SK-N-MC (cell line): ENCODE measurements at regions not wholly inside any gene's neighbourhood (a gene's known extent, or its start where the extent isn't known, plus 50 kb on each side); places are given as distances from the start of the nearest gene placed in this dataset.
"Not testable (repeated sequence)": the region's sequence is repeated elsewhere in the genome, so short reads cannot be mapped to it uniquely, and the experiment has no call there.

Source experiments
- DNase-seq: peaks from one replicate; pipeline ENCODE4 v3.0.0-alpha.2; 2011; ENCODE audit warnings: low read depth, low spot score
- H3K27ac ChIP-seq: fragments of 200-600 bp; sonication (generic); 2 replicates; pipeline ENCODE4 v1.5.1; 2016; ENCODE audit warnings: mixed run types
- H3K36me3 ChIP-seq: fragments of 200-600 bp; sonication (generic); 2 replicates; pipeline ENCODE4 v1.6.1; 2017; ENCODE audit warnings: antibody characterized with exemption, low read length, mixed read lengths; ENCODE audit not compliant: insufficient read depth
- H3K4me3 ChIP-seq: fragments of 200-600 bp; sonication (generic); 2 replicates; pipeline ENCODE4 v1.5.1; 2016
- H3K9ac ChIP-seq: fragments of 200-600 bp; sonication (generic); 2 replicates; pipeline ENCODE4 v1.8.0; 2017; ENCODE audit warnings: mixed run types, mixed read lengths; ENCODE audit not compliant: insufficient read length
- H3K9me3 ChIP-seq: fragments of 200-600 bp; sonication (generic); 2 replicates; pipeline ENCODE4 v1.6.1; 2017; ENCODE audit warnings: low read depth, mild to moderate bottlenecking, antibody characterized with exemption, low read length, moderate library complexity, mixed read lengths
- EZH2 ChIP-seq: fragments of 200-600 bp; sonication (generic); IDR thresholded peaks from one replicate; pipeline ENCODE4 v1.6.1; 2017; ENCODE audit warnings: antibody characterized with exemption
- FOXP2 ChIP-seq: optimal IDR thresholded peaks from 2 replicates; pipeline ENCODE3; 2011; ENCODE audit warnings: mild to moderate bottlenecking, moderate library complexity; ENCODE audit not compliant: insufficient read depth; ENCODE audit errors: extremely low read length, control extremely low read depth
- POLR2AphosphoS5 ChIP-seq: IDR thresholded peaks from 2 replicates; pipeline ENCODE4 v1.6.1; 2012; ENCODE audit warnings: mild to moderate bottlenecking, low read depth, low read length, borderline replicate concordance

- Histone ChIP-seq H3K27ac (no peak overlapping the region), H3K9me3 (no peaks in the 10 kb centered on the region), H3K9ac (no peak overlapping the region), H3K4me3 (no peak overlapping the region), H3K36me3 (no peaks in the 10 kb centered on the region)
- TF ChIP-seq FOXP2 (no peak), EZH2 (no peak), POLR2AphosphoS5 (no peak)
- DNase-seq, result no peak
Measured at GRCh38 chr18:29855637-29856036, 1186.9 kb downstream of the DSC3 start.

- no peaks in the 10 kb centered on the region for H3K36me3 ChIP-seq
- no peaks in the 10 kb centered on the region for H3K9me3 ChIP-seq
- no peak overlapping the region for H3K9ac ChIP-seq
- no peak overlapping the region for H3K4me3 ChIP-seq
- no peak for DNase-seq
- no peak overlapping the region for H3K27ac ChIP-seq
- TF ChIP-seq POLR2AphosphoS5 (no peak), FOXP2 (no peak), EZH2 (no peak)
Measured at GRCh38 chr18:29853126-29853525, 1189.4 kb downstream of the DSC3 start.

GRCh38 chr18:29849144-29849543 is 1193.4 kb downstream of the DSC3 start:
- Histone ChIP-seq H3K36me3 (no peaks in the 10 kb centered on the region), H3K9ac (no peak overlapping the region), H3K27ac (no peak overlapping the region), H3K4me3 (no peak overlapping the region), H3K9me3 (no peaks in the 10 kb centered on the region)
- TF ChIP-seq FOXP2, result no peak
- no peak for TF ChIP-seq EZH2
- DNase-seq, result no peak

DNA sequence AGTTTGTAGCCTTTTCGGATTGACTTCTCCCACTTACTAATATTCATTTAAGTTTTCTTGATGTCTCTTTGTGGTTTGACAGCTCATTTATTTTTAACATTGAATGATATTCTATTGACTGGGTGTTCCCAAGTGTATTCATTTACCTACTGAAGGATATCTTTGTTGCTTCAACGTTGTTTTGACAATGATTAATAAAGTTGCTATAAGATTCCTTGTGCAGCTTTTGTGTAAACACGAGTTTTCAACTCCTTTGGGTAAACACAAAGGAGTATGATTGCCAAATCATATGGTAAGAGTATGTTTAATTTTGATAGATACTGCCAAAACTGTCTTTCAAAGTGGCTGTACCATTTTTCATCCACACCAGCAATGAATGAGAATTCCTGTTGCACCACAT is 1200.9 kb downstream of the DSC3 start:
- Histone ChIP-seq H3K9ac (no peak overlapping the region), H3K9me3 (no peaks in the 10 kb centered on the region), H3K27ac (no peak overlapping the region), H3K4me3 (no peak overlapping the region), H3K36me3 (no peaks in the 10 kb centered on the region)
- no peak for DNase-seq
- TF ChIP-seq FOXP2, result no peak
- TF ChIP-seq POLR2AphosphoS5, result no peak
- TF ChIP-seq EZH2, result no peak

- DNase-seq, result no peak
- Histone ChIP-seq H3K27ac (no peak overlapping the region), H3K4me3 (no peak overlapping the region), H3K9ac (no peak overlapping the region), H3K36me3 (no peaks in the 10 kb centered on the region), H3K9me3 (no peaks in the 10 kb centered on the region)
- TF ChIP-seq POLR2AphosphoS5, result no peak
- TF ChIP-seq FOXP2, result no peak
- TF ChIP-seq EZH2, result no peak
Measured at GRCh38 chr18:29840089-29840488, 1202.5 kb downstream of the DSC3 start.

- DNase-seq, H3K36me3 ChIP-seq, H3K27ac ChIP-seq, H3K9ac ChIP-seq, H3K4me3 ChIP-seq, H3K9me3 ChIP-seq: not testable (repeated sequence)
Measured at GRCh38 chr18:29838961-29839360, 1203.6 kb downstream of the DSC3 start.

- H3K36me3 ChIP-seq, result no peaks in the 10 kb centered on the region
- TF ChIP-seq FOXP2 (no peak), POLR2AphosphoS5 (no peak), EZH2 (no peak)
- DNase-seq, result no peak
- H3K9ac ChIP-seq, result no peak overlapping the region
- H3K9me3 ChIP-seq, result no peaks in the 10 kb centered on the region
- no peak overlapping the region for H3K27ac ChIP-seq
- H3K4me3 ChIP-seq, result no peak overlapping the region
Measured at GRCh38 chr18:29838556-29838955, 1204.0 kb downstream of the DSC3 start.

DNA sequence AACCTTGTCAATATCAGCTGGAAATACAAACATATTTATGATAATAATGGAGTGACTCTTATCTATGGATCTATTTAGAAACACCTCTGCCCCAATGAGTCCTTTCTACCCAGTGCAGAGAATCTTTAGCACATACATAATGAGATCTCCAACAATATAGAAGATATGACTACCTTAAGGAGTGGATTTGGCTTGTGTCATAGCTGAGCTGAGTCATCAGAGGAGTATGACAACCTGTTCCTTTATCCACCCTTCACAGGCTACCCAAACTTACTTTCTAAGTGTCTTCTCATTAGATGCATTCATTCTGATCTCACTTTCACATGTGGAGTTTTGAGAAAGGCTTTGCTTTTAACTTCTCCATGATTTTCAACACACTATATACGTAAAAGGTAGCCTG is 1218.9 kb downstream of the DSC3 start:
- Histone ChIP-seq H3K4me3 (no peak overlapping the region), H3K36me3 (no peaks in the 10 kb centered on the region), H3K9ac (no peak overlapping the region), H3K27ac (no peak overlapping the region), H3K9me3 (no peaks in the 10 kb centered on the region)
- TF ChIP-seq POLR2AphosphoS5 (no peak), EZH2 (no peak), FOXP2 (no peak)
- DNase-seq, result no peak

DNA sequence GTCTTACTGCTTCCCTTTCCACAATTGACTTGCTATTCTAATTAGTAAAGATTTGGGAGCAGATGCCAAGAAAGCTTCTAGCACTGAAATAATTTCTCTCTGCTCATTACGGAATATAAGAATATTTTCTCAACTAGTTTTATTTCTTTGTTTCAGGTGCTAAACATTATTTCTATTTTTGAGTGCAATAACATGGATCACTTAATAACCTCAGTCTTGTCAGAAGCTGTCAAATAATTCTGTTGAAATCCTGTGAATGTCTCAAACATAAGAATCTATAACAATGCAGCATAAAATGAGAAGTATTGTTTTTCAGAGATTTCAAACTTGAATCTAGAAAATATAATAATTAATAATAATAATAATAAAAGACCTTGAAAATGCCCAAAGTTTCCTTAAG is 1221.0 kb downstream of the DSC3 start:
- no peak for DNase-seq
- H3K36me3 ChIP-seq, result no peaks in the 10 kb centered on the region
- no peaks in the 10 kb centered on the region for H3K9me3 ChIP-seq
- TF ChIP-seq EZH2 (no peak), POLR2AphosphoS5 (no peak), FOXP2 (no peak)
- H3K27ac ChIP-seq, result no peak overlapping the region
- no peak overlapping the region for H3K9ac ChIP-seq
- H3K4me3 ChIP-seq, result no peak overlapping the region

GRCh38 chr18:29811519-29811918 is 1231.0 kb downstream of the DSC3 start:
- DNase-seq, result no peak
- H3K27ac ChIP-seq, result no peak overlapping the region
- TF ChIP-seq POLR2AphosphoS5, result no peak
- no peak for TF ChIP-seq FOXP2
- no peak overlapping the region for H3K4me3 ChIP-seq
- H3K9me3 ChIP-seq, result no peaks in the 10 kb centered on the region
- no peak overlapping the region for H3K9ac ChIP-seq
- H3K36me3 ChIP-seq, result no peaks in the 10 kb centered on the region
